ENCODE measurements at regions not wholly inside any gene's neighbourhood (a gene's known extent, or its start where the extent isn't known, plus 50 kb on each side); places are given as distances from the start of the nearest gene placed in this dataset.

DNA sequence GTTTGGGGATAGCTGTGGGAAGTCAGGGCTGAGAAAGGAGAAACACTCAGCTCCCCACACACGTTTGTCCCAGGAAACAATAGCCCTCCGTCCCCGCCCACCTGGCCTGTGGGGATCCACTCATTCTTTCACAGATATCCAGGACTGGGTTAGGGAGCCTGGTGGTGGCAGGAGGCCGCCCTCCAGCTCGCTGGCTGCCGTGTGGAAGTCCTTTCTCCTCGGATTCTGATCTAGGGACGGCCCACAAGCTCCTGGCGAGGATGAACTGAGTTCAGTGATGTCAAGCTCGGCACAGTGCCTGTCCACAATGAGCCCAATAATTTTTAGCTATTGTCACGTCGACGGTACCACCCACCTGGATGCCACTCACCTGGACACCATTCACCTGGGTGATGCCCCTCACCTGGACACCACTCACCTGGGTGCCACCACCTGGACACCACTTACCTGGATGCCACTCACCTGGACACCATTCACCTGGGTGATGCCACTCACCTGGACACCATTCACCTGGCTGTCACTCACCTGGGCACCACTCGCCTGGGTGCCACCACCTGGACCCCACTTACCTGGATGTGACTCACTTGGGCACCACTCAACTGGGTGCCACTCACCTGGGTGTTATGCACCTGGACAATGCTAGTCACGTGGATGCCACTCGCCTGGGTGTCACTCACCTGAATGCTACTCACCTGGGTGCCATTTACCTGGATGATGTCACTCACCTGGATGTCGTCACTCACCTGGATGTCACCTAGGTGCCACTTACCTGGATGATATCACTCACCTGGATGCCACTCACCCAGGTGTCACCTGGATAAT lies 172.5 kb upstream of the FOXF1 start:
- TF ChIP-seq POLR2A (IDR thresholded peaks at IDR 0.05; ENCODE audit: low read depth, low read length), result no peak
- no peak for TF ChIP-seq TAF1 (IDR thresholded peaks at IDR 0.05; ENCODE audit: borderline replicate concordance, low read depth, low read length)
- TF ChIP-seq POLR2AphosphoS5 (IDR thresholded peaks at IDR 0.05; ENCODE audit: low read depth, low read length), result no peak
